ENCODE measurements at regions not wholly inside any gene's neighbourhood (a gene's known extent, or its start where the extent isn't known, plus 50 kb on each side); places are given as distances from the start of the nearest gene placed in this dataset.

DNA sequence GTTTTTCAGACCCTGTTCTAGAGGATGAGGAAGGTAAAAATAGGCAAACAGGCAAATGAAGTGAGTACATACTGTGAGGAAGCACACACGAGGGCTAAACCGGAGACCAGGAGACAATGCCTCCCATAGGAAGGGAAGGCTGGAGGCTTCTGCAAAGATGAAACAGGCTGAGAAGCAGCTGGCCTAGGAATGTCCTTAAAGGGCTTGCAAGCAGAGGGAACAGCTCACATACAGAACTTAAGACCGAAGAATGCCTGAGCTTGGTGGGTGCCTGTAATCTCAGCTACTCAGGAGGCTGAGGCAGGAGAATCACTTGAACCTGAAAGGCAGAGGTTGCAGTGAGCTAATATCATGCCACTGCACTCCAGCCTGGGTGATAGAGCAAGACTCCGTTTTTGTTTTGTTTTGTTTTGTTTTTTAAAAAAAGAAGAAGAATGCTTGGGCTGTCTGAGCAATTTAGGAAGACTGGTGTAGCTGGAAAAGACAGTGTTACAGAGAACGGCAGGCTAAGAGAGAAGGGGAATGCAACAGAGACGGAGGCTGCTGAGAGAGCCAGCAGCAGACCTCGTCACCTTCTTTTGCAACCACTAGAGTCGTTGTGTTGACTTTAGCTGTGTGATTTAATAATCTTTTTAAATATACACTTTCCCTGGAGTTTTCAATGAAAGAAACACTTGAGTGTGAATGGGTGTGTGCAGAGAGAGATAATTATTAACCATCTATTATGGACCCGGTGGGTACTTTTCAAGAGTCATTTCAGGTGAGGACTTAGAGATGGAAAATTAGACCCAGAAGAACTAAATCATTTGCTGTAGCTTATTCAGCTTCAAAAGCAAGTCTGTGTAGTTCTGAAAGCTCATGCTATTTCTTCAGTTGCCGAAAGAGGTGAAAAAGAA lies 232.8 kb downstream of the GALR1 start:
- H2AFZ ChIP-seq (ENCODE audit: low read length), result no peak overlapping the region
- ChIA-PET POLR2A (no interaction called here), CTCF (ENCODE audit: low intra/inter-chr PET ratio, low total read pairs) (no interaction called here)
- no peak overlapping the region for H3K4me3 ChIP-seq (replicated peaks in 1 of 3; ENCODE audit: insufficient read depth in 1 of 3, low read depth in 2 of 3, low read length in 3 of 3)
- WGBS (ENCODE audit: low lambda C conversion rate), result 8% methylated on average over 10 of the region's 10 CpGs
- TF ChIP-seq MAFF (IDR thresholded peaks at IDR 0.05; ENCODE audit: low read depth, low read length), result no peak
- no peak for TF ChIP-seq SALL1 (CRISPR knock-in tag; IDR thresholded peaks at IDR 0.05)
- TF ChIP-seq ZNF549 (CRISPR knock-in tag; IDR thresholded peaks at IDR 0.05), result no peak
- TF ChIP-seq ZNF703 (CRISPR knock-in tag; IDR thresholded peaks at IDR 0.05; ENCODE audit: borderline replicate concordance), result no peak
- TF ChIP-seq ONECUT2 (CRISPR knock-in tag; IDR thresholded peaks at IDR 0.05), result no peak
- TF ChIP-seq FIP1L1 (IDR thresholded peaks at IDR 0.05; ENCODE audit: borderline replicate concordance, insufficient read depth, low read depth, low read length), result no peak
- TF ChIP-seq, protein P1, sequence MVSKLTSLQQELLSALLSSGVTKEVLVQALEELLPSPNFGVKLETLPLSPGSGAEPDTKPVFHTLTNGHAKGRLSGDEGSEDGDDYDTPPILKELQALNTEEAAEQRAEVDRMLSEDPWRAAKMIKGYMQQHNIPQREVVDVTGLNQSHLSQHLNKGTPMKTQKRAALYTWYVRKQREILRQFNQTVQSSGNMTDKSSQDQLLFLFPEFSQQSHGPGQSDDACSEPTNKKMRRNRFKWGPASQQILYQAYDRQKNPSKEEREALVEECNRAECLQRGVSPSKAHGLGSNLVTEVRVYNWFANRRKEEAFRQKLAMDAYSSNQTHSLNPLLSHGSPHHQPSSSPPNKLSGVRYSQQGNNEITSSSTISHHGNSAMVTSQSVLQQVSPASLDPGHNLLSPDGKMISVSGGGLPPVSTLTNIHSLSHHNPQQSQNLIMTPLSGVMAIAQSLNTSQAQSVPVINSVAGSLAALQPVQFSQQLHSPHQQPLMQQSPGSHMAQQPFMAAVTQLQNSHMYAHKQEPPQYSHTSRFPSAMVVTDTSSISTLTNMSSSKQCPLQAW (CRISPR knock-in tag; IDR thresholded peaks at IDR 0.05), result no peak
- no peak for TF ChIP-seq SNRNP70 (IDR thresholded peaks at IDR 0.05; ENCODE audit: low read depth, low read length)
- H3K9ac ChIP-seq (ENCODE audit: insufficient read depth, low read depth, low read length), result no peak overlapping the region
- no peak overlapping the region for H3K27ac ChIP-seq (ENCODE audit: extremely low read length, insufficient read depth, low read length)
- H3K27me3 ChIP-seq (ENCODE audit: control insufficient read depth in 1 of 2, insufficient read depth in 2 of 2, low read length in 2 of 2), result peaks cover 0 to 9% of the 10 kb centered on the region in 2 experiments; a peak in 1 of 5 replicates
- no peak for FAIRE-seq
- intact Hi-C loops (cut with micrococcal nuclease; ENCODE audit: unreplicated experiment), result no loop called here
- ATAC-seq, result no peak
- in situ Hi-C loops (cut with HindIII; ENCODE audit: extremely low pct_ligation_motif_present, low pct_unique_long_range_greater_than_20kb), result no loop called here
- H4K20me1 ChIP-seq (ENCODE audit: insufficient read depth, low read length), result no peaks in the 10 kb centered on the region
- no peak for DNase-seq (ENCODE audit: low spot score)
- no peaks in the 10 kb centered on the region for H3K4me1 ChIP-seq (ENCODE audit: insufficient read depth, low read length)
- no peaks in the 10 kb centered on the region for H3K79me2 ChIP-seq (ENCODE audit: insufficient read depth, low read length)
- H3K36me3 ChIP-seq (replicated peaks in 1 of 2; ENCODE audit: control insufficient read depth in 1 of 2, insufficient read depth in 2 of 2, low read length in 2 of 2), result no peaks in the 10 kb centered on the region
- no TSS peak for BruUV-seq (replicated peaks)
- H3K4me2 ChIP-seq (ENCODE audit: low read depth, low read length), result no peak overlapping the region
- H3K9me3 ChIP-seq (ENCODE audit: low read length), result no peaks in the 10 kb centered on the region

Measured in HepG2 (cell line).